Neuronal stem cell (in vitro differentiated cells): ENCODE measurements at regions not wholly inside any gene's neighbourhood (a gene's known extent, or its start where the extent isn't known, plus 50 kb on each side); places are given as distances from the start of the nearest gene placed in this dataset.

Experiments
- DNase-seq: peaks from one replicate; pipeline ENCODE4 v3.0.0-alpha.2; 2013; ENCODE audit warnings: low spot score
- H2AFZ ChIP-seq: one replicate; pipeline ENCODE4 v1.6.1; 2013; ENCODE audit warnings: mild to moderate bottlenecking, low read length, inconsistent platforms
- H2AK5ac ChIP-seq: 2 replicates; pipeline ENCODE4 v1.6.1; 2013; ENCODE audit warnings: low read depth, mild to moderate bottlenecking, inconsistent platforms, low read length, moderate library complexity, mixed read lengths
- H2BK120ac ChIP-seq: 2 replicates; pipeline ENCODE4 v1.6.1; 2013; ENCODE audit warnings: low read depth, mild to moderate bottlenecking, inconsistent platforms, low read length, moderate library complexity, mixed read lengths
- H2BK12ac ChIP-seq: one replicate; pipeline ENCODE4 v1.6.1; 2013; ENCODE audit warnings: low read length, inconsistent platforms
- H2BK15ac ChIP-seq: 2 replicates; pipeline ENCODE4 v1.6.1; 2013; ENCODE audit warnings: mild to moderate bottlenecking, low read length, inconsistent platforms, mixed read lengths
- H2BK5ac ChIP-seq: one replicate; pipeline ENCODE4 v1.6.1; 2013; ENCODE audit warnings: inconsistent platforms, mild to moderate bottlenecking, low read length, moderate library complexity
- H3K14ac ChIP-seq: one replicate; pipeline ENCODE4 v1.6.1; 2013; ENCODE audit warnings: low read length, inconsistent platforms
- H3K18ac ChIP-seq: 2 replicates; pipeline ENCODE4 v1.6.1; 2013; ENCODE audit warnings: low read length, inconsistent platforms
- H3K23ac ChIP-seq: 2 replicates; pipeline ENCODE4 v1.6.1; 2013; ENCODE audit warnings: low read depth, mild to moderate bottlenecking, mixed read lengths, low read length, inconsistent platforms; ENCODE audit not compliant: poor library complexity
- H3K27ac ChIP-seq: replicated peaks from 3 replicates; pipeline ENCODE4 v1.5.1; 2013; ENCODE audit warnings: low read length, inconsistent platforms
- H3K27me3 ChIP-seq, 3 experiments: 2 replicates each; pipeline ENCODE4 v1.6.1; 2013; ENCODE audit warnings: low read length in 3 of 3, mild to moderate bottlenecking in 2 of 3, inconsistent platforms in 1 of 3, low read depth in 1 of 3, mixed read lengths in 1 of 3, moderate library complexity in 1 of 3; ENCODE audit not compliant: control insufficient read depth in 3 of 3, insufficient read depth in 3 of 3
- H3K36me3 ChIP-seq, 2 donors: replicated peaks in 1 of 2; 2 replicates each; pipeline ENCODE4 v1.6.1; 2013; ENCODE audit warnings: low read length in 2 of 2; ENCODE audit not compliant: control insufficient read depth in 2 of 2, insufficient read depth in 2 of 2
- H3K4ac ChIP-seq: 2 replicates; pipeline ENCODE4 v1.6.1; 2013; ENCODE audit warnings: inconsistent platforms, mild to moderate bottlenecking, low read length, moderate library complexity
- H3K4me1 ChIP-seq, 2 donors: 1 replicate in 1 of 2; 2 replicates in 1 of 2; pipeline ENCODE4 v1.6.1; 2013; ENCODE audit warnings: low read length in 2 of 2, low read depth in 1 of 2; ENCODE audit not compliant: control insufficient read depth in 2 of 2, insufficient read depth in 1 of 2
- H3K4me2 ChIP-seq: one replicate; pipeline ENCODE4 v1.6.1; 2013; ENCODE audit warnings: mild to moderate bottlenecking, low read length, inconsistent platforms; ENCODE audit not compliant: insufficient read depth, poor library complexity, severe bottlenecking
- H3K4me3 ChIP-seq, 2 donors: 2 replicates each; pipeline ENCODE4 v1.5.1; 2013; ENCODE audit warnings: low read length in 2 of 2, mild to moderate bottlenecking in 2 of 2, inconsistent platforms in 1 of 2, moderate library complexity in 1 of 2
- H3K79me1 ChIP-seq: one replicate; pipeline ENCODE4 v1.6.1; 2013; ENCODE audit warnings: low read depth, mild to moderate bottlenecking, inconsistent platforms, low read length, moderate library complexity
- H3K9ac ChIP-seq: one replicate; pipeline ENCODE4 v1.6.1; 2013; ENCODE audit warnings: mild to moderate bottlenecking, low read depth, low read length, inconsistent platforms; ENCODE audit not compliant: poor library complexity
- H3K9me3 ChIP-seq, 2 donors: replicated peaks in 1 of 2; 2 replicates each; pipeline versions ENCODE3 to v1.6.1; 2013; ENCODE audit warnings: low read length in 2 of 2, mild to moderate bottlenecking in 2 of 2, inconsistent platforms in 1 of 2, low read depth in 1 of 2, mixed read lengths in 1 of 2, moderate library complexity in 1 of 2; ENCODE audit not compliant: control insufficient read depth in 2 of 2, insufficient read depth in 1 of 2
- H4K8ac ChIP-seq: one replicate; pipeline ENCODE4 v1.6.1; 2013; ENCODE audit warnings: low read depth, mild to moderate bottlenecking, inconsistent platforms, low read length, moderate library complexity
- H4K91ac ChIP-seq: one replicate; pipeline ENCODE4 v1.6.1; 2013; ENCODE audit warnings: low read length, low read depth, mild to moderate bottlenecking, inconsistent platforms; ENCODE audit not compliant: poor library complexity
- WGBS, 2 donors: extraction: QIAGEN DNeasy Blood & Tissue Kit; methylation state at CpG; one replicate each; pipeline ENCODE4 v1.1.7; 2013; ENCODE audit warnings: missing lambda C conversion rate in 2 of 2, mixed read lengths in 1 of 2; ENCODE audit not compliant: insufficient read length in 2 of 2, insufficient replicate concordance in 1 of 2; ENCODE audit errors: extremely low coverage in 2 of 2; 5-methylcytosine and 5-hydroxymethylcytosine counted together

- H2BK120ac ChIP-seq = no peak overlapping the region
- no peak overlapping the region for H2BK5ac ChIP-seq
- no peak overlapping the region for H3K23ac ChIP-seq
- no peak overlapping the region for H4K91ac ChIP-seq
- WGBS, 2 donors = no CpG with 5 or more reads among the region's 1 CpG
- H3K36me3 ChIP-seq = no peaks in the 10 kb centered on the region
- no peak overlapping the region for H4K8ac ChIP-seq
- no peak overlapping the region for H2BK12ac ChIP-seq
- H3K9ac ChIP-seq = no peak overlapping the region
- no peaks in the 10 kb centered on the region for H3K27me3 ChIP-seq
- no peak overlapping the region for H3K4ac ChIP-seq
- DNase-seq = no peak
- H3K79me1 ChIP-seq = no peaks in the 10 kb centered on the region
- H3K9me3 ChIP-seq = no peaks in the 10 kb centered on the region
- H3K4me1 ChIP-seq = no peaks in the 10 kb centered on the region
- no peak overlapping the region for H3K4me3 ChIP-seq
- H3K4me2 ChIP-seq = no peak overlapping the region
- no peak overlapping the region for H3K14ac ChIP-seq
- no peak overlapping the region for H2BK15ac ChIP-seq
- no peak overlapping the region for H2AFZ ChIP-seq
- no peak overlapping the region for H3K18ac ChIP-seq
- H3K27ac ChIP-seq = no peak overlapping the region
- no peak overlapping the region for H2AK5ac ChIP-seq
Observed at GRCh38 chr14:48384821-48385220, 709.4 kb upstream of the MDGA2 start.

- no peak overlapping the region for H2AK5ac ChIP-seq
- H3K9ac ChIP-seq = no peak overlapping the region
- peak overlapping the region; percentile 48 for H3K18ac ChIP-seq
- H3K4ac ChIP-seq = no peak overlapping the region
- no peak overlapping the region for H2BK5ac ChIP-seq
- no peak overlapping the region for H2AFZ ChIP-seq
- H3K23ac ChIP-seq = no peak overlapping the region
- no peak overlapping the region for H3K4me3 ChIP-seq
- no peak overlapping the region for H4K91ac ChIP-seq
- H3K4me1 ChIP-seq = no peaks in the 10 kb centered on the region
- H3K79me1 ChIP-seq = no peaks in the 10 kb centered on the region
- no peak for DNase-seq
- no CpG with 5 or more reads among the region's 13 CpGs for WGBS, 2 donors
- peak overlapping the region; percentile 82 for H3K14ac ChIP-seq
- H3K9me3 ChIP-seq = no peaks in the 10 kb centered on the region
- H2BK15ac ChIP-seq = no peak overlapping the region
- no peak overlapping the region for H3K4me2 ChIP-seq
- H2BK120ac ChIP-seq = no peak overlapping the region
- no peaks in the 10 kb centered on the region for H3K27me3 ChIP-seq
- peak overlapping the region; percentile 10 for H2BK12ac ChIP-seq
- H4K8ac ChIP-seq = no peak overlapping the region
- no peaks in the 10 kb centered on the region for H3K36me3 ChIP-seq
- no peak overlapping the region for H3K27ac ChIP-seq
Observed at GRCh38 chr14:48382961-48383360, 707.6 kb upstream of the MDGA2 start.

GRCh38 chr14:48378541-48378940, 703.1 kb upstream of the MDGA2 start:
- Histone ChIP-seq H2BK120ac (no peak overlapping the region), H3K4me2 (no peak overlapping the region), H3K36me3 (no peaks in the 10 kb centered on the region), H3K4ac (no peak overlapping the region), H3K23ac (no peak overlapping the region), H4K8ac (no peak overlapping the region), H2BK5ac (no peak overlapping the region), H3K18ac (no peak overlapping the region), H3K14ac (no peak overlapping the region), H3K9ac (no peak overlapping the region), H4K91ac (no peak overlapping the region), H2BK15ac (no peak overlapping the region), H3K4me1 (no peaks in the 10 kb centered on the region), H3K9me3 (no peaks in the 10 kb centered on the region), H2AK5ac (no peak overlapping the region), H3K79me1 (no peaks in the 10 kb centered on the region), H2BK12ac (no peak overlapping the region), H2AFZ (no peak overlapping the region), H3K4me3 (no peak overlapping the region), H3K27ac (no peak overlapping the region), H3K27me3 (no peaks in the 10 kb centered on the region)
- DNase-seq = no peak
- no CpG with 5 or more reads among the region's 1 CpG for WGBS, 2 donors

GRCh38 chr14:48373981-48374380, 698.6 kb upstream of the MDGA2 start:
- Histone ChIP-seq H2BK120ac (no peak overlapping the region), H3K9ac (no peak overlapping the region), H3K14ac (no peak overlapping the region), H3K27ac (no peak overlapping the region), H3K79me1 (no peaks in the 10 kb centered on the region), H2AK5ac (no peak overlapping the region), H3K27me3 (no peaks in the 10 kb centered on the region), H3K4ac (no peak overlapping the region), H3K18ac (no peak overlapping the region), H2BK12ac (no peak overlapping the region), H3K23ac (no peak overlapping the region), H3K36me3 (no peaks in the 10 kb centered on the region), H3K4me1 (no peaks in the 10 kb centered on the region), H3K4me3 (no peak overlapping the region), H3K4me2 (no peak overlapping the region), H4K91ac (no peak overlapping the region), H2AFZ (no peak overlapping the region), H2BK15ac (no peak overlapping the region), H2BK5ac (no peak overlapping the region), H4K8ac (no peak overlapping the region), H3K9me3 (no peaks in the 10 kb centered on the region)
- no CpG with 5 or more reads among the region's 3 CpGs for WGBS, 2 donors
- DNase-seq = no peak
